Ecto neural progenitor cell (in vitro differentiated cells): ENCODE measurements at regions not wholly inside any gene's neighbourhood (a gene's known extent, or its start where the extent isn't known, plus 50 kb on each side); places are given as distances from the start of the nearest gene placed in this dataset.

ENCODE experiments used
- DNase-seq: peaks from one replicate; pipeline ENCODE4 v3.0.0-alpha.2; 2018; ENCODE audit warnings: low spot score

GRCh38 chr2:120607506-120607905 is 128.2 kb upstream of the GLI2 start:
- DNase-seq, result no peak

GRCh38 chr2:120607996-120608395 is 127.7 kb upstream of the GLI2 start:
- DNase-seq, result no peak

- no peak for DNase-seq
Measured at GRCh38 chr2:120609826-120610395, 125.8 kb upstream of the GLI2 start.

- no peak for DNase-seq
Measured at GRCh38 chr2:120611016-120611415, 124.7 kb upstream of the GLI2 start.

GRCh38 chr2:120611961-120612360 is 123.7 kb upstream of the GLI2 start:
- no peak for DNase-seq

- DNase-seq, result no peak
Measured at GRCh38 chr2:120612471-120612870, 123.2 kb upstream of the GLI2 start.

- no peak for DNase-seq
Measured at GRCh38 chr2:120612931-120613330, 122.7 kb upstream of the GLI2 start.

GRCh38 chr2:120613742-120614571 is 121.7 kb upstream of the GLI2 start:
- DNase-seq, result no peak

GRCh38 chr2:120614901-120615300 is 120.8 kb upstream of the GLI2 start:
- no peak for DNase-seq

GRCh38 chr2:120616261-120616660 is 119.4 kb upstream of the GLI2 start:
- DNase-seq, result no peak

GRCh38 chr2:120617055-120617454 is 118.6 kb upstream of the GLI2 start:
- DNase-seq, result no peak

- DNase-seq, result no peak
Measured at GRCh38 chr2:120618830-120619229, 116.8 kb upstream of the GLI2 start.

- DNase-seq, result no peak
Measured at GRCh38 chr2:120619579-120619978, 116.1 kb upstream of the GLI2 start.

- no peak for DNase-seq
Measured at GRCh38 chr2:120620025-120620793, 115.5 kb upstream of the GLI2 start.

GRCh38 chr2:120622159-120622869 is 113.4 kb upstream of the GLI2 start:
- DNase-seq, result no peak

- DNase-seq, result no peak
Measured at GRCh38 chr2:120622886-120623753, 112.5 kb upstream of the GLI2 start.

- DNase-seq, result no peak
Measured at GRCh38 chr2:120624061-120624737, 111.5 kb upstream of the GLI2 start.

- no peak for DNase-seq
Measured at GRCh38 chr2:120624738-120625446, 110.8 kb upstream of the GLI2 start.

GRCh38 chr2:120625865-120626560 is 109.7 kb upstream of the GLI2 start:
- DNase-seq, result peak; percentile 29

- no peak for DNase-seq
Measured at GRCh38 chr2:120626566-120626965, 109.1 kb upstream of the GLI2 start.
